ENCODE measurements at regions not wholly inside any gene's neighbourhood (a gene's known extent, or its start where the extent isn't known, plus 50 kb on each side); places are given as distances from the start of the nearest gene placed in this dataset.

- Histone ChIP-seq H3K27ac (ENCODE audit: extremely low read depth, low read depth, low read length) (no peak overlapping the region), H3K4me1 (ENCODE audit: control insufficient read depth, insufficient read depth, low read length) (no peaks in the 10 kb centered on the region), H3K36me3 (ENCODE audit: control insufficient read depth in 2 of 2, insufficient read depth in 1 of 2, low read length in 2 of 2) (no peaks in the 10 kb centered on the region), H3K4me3 (ENCODE audit: low read depth, low read length) (no peak overlapping the region), H3K9me3 (ENCODE audit: control insufficient read depth, insufficient read depth, low read depth, low read length) (no peaks in the 10 kb centered on the region)
- POLR2A ChIA-PET, result no interaction called here
- CTCF ChIA-PET, result interaction anchor here (0.6 kb wide), 1 partner anchor 9 kb away, joined by 3 read pairs; no protein-coding TSS in a partner anchor
- TF ChIP-seq ZNF544 (tag by site-specific recombination; IDR thresholded peaks at IDR 0.05) (no peak), ZNF416 (tag by site-specific recombination; IDR thresholded peaks at IDR 0.05) (no peak), ZNF660 (tag by site-specific recombination; IDR thresholded peaks at IDR 0.05) (no peak), ZNF610 (tag by site-specific recombination; IDR thresholded peaks at IDR 0.05; ENCODE audit: borderline replicate concordance) (no peak), ZNF777 (tag by site-specific recombination; IDR thresholded peaks at IDR 0.05; ENCODE audit: borderline replicate concordance) (no peak), ZNF529 (tag by site-specific recombination; IDR thresholded peaks at IDR 0.05; ENCODE audit: insufficient replicate concordance) (no peak), ZNF558 (tag by site-specific recombination; IDR thresholded peaks at IDR 0.05) (no peak), ZNF571 (tag by site-specific recombination; IDR thresholded peaks at IDR 0.05) (no peak)
- TF ChIP-seq, protein P1, sequence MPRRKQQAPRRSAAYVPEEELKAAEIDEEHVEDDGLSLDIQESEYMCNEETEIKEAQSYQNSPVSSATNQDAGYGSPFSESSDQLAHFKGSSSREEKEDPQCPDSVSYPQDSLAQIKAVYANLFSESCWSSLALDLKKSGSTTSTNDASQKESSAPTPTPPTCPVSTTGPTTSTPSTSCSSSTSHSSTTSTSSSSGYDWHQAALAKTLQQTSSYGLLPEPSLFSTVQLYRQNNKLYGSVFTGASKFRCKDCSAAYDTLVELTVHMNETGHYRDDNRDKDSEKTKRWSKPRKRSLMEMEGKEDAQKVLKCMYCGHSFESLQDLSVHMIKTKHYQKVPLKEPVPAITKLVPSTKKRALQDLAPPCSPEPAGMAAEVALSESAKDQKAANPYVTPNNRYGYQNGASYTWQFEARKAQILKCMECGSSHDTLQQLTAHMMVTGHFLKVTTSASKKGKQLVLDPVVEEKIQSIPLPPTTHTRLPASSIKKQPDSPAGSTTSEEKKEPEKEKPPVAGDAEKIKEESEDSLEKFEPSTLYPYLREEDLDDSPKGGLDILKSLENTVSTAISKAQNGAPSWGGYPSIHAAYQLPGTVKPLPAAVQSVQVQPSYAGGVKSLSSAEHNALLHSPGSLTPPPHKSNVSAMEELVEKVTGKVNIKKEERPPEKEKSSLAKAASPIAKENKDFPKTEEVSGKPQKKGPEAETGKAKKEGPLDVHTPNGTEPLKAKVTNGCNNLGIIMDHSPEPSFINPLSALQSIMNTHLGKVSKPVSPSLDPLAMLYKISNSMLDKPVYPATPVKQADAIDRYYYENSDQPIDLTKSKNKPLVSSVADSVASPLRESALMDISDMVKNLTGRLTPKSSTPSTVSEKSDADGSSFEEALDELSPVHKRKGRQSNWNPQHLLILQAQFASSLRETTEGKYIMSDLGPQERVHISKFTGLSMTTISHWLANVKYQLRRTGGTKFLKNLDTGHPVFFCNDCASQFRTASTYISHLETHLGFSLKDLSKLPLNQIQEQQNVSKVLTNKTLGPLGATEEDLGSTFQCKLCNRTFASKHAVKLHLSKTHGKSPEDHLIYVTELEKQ (tag by site-specific recombination; IDR thresholded peaks at IDR 0.05; ENCODE audit: borderline replicate concordance), result no peak
- TF ChIP-seq, protein P2, sequence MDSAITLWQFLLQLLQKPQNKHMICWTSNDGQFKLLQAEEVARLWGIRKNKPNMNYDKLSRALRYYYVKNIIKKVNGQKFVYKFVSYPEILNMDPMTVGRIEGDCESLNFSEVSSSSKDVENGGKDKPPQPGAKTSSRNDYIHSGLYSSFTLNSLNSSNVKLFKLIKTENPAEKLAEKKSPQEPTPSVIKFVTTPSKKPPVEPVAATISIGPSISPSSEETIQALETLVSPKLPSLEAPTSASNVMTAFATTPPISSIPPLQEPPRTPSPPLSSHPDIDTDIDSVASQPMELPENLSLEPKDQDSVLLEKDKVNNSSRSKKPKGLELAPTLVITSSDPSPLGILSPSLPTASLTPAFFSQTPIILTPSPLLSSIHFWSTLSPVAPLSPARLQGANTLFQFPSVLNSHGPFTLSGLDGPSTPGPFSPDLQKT (IDR thresholded peaks at IDR 0.05; ENCODE audit: borderline replicate concordance, low read depth, low read length), result no peak
- TF ChIP-seq, protein P3, sequence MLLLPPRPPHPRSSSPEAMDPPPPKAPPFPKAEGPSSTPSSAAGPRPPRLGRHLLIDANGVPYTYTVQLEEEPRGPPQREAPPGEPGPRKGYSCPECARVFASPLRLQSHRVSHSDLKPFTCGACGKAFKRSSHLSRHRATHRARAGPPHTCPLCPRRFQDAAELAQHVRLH (tag by site-specific recombination; IDR thresholded peaks at IDR 0.05), result no peak
These were observed 890.8 kb upstream of the KLHL29 start for GRCh38 chr2:22494156-22494555.

DNA sequence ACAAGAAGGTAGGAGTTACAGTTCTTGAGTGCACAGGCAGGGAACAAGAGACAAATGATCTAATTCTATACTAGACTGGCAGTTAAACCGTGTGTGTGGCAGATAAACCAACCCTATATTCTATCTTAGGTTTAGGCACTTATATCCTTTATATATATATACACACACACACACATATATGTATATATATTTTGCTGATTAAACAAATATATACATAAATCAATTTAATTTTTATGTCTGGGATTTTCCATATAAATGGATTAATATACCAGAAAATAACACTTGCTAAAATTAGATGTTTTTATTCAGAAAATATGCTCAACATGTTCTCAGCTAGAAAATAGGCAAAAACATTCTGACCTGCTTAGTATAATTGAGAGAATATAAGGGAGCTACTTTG, 887.9 kb upstream of the KLHL29 start:
- CTCF ChIA-PET, result no interaction called here
- Histone ChIP-seq H3K4me3 (ENCODE audit: low read depth, low read length) (no peak overlapping the region), H3K9me3 (ENCODE audit: control insufficient read depth, insufficient read depth, low read depth, low read length) (no peaks in the 10 kb centered on the region), H3K36me3 (ENCODE audit: control insufficient read depth in 2 of 2, insufficient read depth in 1 of 2, low read length in 2 of 2) (no peaks in the 10 kb centered on the region), H3K27ac (ENCODE audit: extremely low read depth, low read depth, low read length) (no peak overlapping the region), H3K4me1 (ENCODE audit: control insufficient read depth, insufficient read depth, low read length) (no peaks in the 10 kb centered on the region)
- POLR2A ChIA-PET, result no interaction called here
- TF ChIP-seq ZNF248 (tag by site-specific recombination; IDR thresholded peaks at IDR 0.05) (no peak), SCRT1 (tag by site-specific recombination; IDR thresholded peaks at IDR 0.05; ENCODE audit: borderline replicate concordance) (no peak), SP3 (tag by site-specific recombination; IDR thresholded peaks at IDR 0.05) (no peak), ZNF2 (tag by site-specific recombination; IDR thresholded peaks at IDR 0.05) (no peak), KLF9 (tag by site-specific recombination; IDR thresholded peaks at IDR 0.05; ENCODE audit: low read depth) (no peak), ZNF585B (tag by site-specific recombination; IDR thresholded peaks at IDR 0.05) (no peak), ZNF184 (tag by site-specific recombination; IDR thresholded peaks at IDR 0.05) (no peak), PRDM1 (tag by site-specific recombination; IDR thresholded peaks at IDR 0.05) (no peak), GFI1B (tag by site-specific recombination; IDR thresholded peaks at IDR 0.05) (no peak), FEZF1 (tag by site-specific recombination; IDR thresholded peaks at IDR 0.05) (no peak), YY1 (tag by site-specific recombination; IDR thresholded peaks at IDR 0.05) (no peak), ZNF324 (tag by site-specific recombination; IDR thresholded peaks at IDR 0.05) (no peak)
- TF ChIP-seq, protein P4, sequence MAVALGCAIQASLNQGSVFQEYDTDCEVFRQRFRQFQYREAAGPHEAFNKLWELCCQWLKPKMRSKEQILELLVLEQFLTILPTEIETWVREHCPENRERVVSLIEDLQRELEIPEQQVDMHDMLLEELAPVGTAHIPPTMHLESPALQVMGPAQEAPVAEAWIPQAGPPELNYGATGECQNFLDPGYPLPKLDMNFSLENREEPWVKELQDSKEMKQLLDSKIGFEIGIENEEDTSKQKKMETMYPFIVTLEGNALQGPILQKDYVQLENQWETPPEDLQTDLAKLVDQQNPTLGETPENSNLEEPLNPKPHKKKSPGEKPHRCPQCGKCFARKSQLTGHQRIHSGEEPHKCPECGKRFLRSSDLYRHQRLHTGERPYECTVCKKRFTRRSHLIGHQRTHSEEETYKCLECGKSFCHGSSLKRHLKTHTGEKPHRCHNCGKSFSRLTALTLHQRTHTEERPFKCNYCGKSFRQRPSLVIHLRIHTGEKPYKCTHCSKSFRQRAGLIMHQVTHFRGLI (tag by site-specific recombination; IDR thresholded peaks at IDR 0.05), result no peak
- TF ChIP-seq, protein P5, sequence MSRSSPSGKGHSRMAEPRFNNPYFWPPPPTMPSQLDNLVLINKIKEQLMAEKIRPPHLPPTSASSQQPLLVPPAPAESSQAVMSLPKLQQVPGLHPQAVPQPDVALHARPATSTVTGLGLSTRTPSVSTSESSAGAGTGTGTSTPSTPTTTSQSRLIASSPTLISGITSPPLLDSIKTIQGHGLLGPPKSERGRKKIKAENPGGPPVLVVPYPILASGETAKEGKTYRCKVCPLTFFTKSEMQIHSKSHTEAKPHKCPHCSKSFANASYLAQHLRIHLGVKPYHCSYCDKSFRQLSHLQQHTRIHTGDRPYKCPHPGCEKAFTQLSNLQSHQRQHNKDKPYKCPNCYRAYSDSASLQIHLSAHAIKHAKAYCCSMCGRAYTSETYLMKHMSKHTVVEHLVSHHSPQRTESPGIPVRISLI (tag by site-specific recombination; IDR thresholded peaks at IDR 0.05), result no peak
- TF ChIP-seq, protein P6, sequence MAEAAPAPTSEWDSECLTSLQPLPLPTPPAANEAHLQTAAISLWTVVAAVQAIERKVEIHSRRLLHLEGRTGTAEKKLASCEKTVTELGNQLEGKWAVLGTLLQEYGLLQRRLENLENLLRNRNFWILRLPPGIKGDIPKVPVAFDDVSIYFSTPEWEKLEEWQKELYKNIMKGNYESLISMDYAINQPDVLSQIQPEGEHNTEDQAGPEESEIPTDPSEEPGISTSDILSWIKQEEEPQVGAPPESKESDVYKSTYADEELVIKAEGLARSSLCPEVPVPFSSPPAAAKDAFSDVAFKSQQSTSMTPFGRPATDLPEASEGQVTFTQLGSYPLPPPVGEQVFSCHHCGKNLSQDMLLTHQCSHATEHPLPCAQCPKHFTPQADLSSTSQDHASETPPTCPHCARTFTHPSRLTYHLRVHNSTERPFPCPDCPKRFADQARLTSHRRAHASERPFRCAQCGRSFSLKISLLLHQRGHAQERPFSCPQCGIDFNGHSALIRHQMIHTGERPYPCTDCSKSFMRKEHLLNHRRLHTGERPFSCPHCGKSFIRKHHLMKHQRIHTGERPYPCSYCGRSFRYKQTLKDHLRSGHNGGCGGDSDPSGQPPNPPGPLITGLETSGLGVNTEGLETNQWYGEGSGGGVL (tag by site-specific recombination; IDR thresholded peaks at IDR 0.05), result no peak

All from HEK293 (cell line).